MM.1S (cell line): ENCODE measurements at regions not wholly inside any gene's neighbourhood (a gene's known extent, or its start where the extent isn't known, plus 50 kb on each side); places are given as distances from the start of the nearest gene placed in this dataset.

Experiments used
- DNase-seq: peaks from one replicate; pipeline ENCODE4 v3.0.0-alpha.2; 2015
- H2AFZ ChIP-seq: fragments of 300-600 bp; sonication (generic); 2 replicates; pipeline ENCODE4 v1.6.0; 2016; ENCODE audit warnings: antibody characterized with exemption, low read length
- H3F3A ChIP-seq: fragments of 300-600 bp; sonication (generic); 2 replicates; pipeline ENCODE4 v1.6.1; 2016; ENCODE audit warnings: mild to moderate bottlenecking, antibody characterized with exemption, low read length, moderate library complexity, mixed read lengths; ENCODE audit not compliant: insufficient read depth
- H3K27ac ChIP-seq: fragments of 300-600 bp; sonication (generic); 2 replicates; pipeline ENCODE4 v1.5.1; 2016; ENCODE audit warnings: mild to moderate bottlenecking, low read length
- H3K27me3 ChIP-seq: fragments of 300-600 bp; sonication (generic); replicated peaks from 2 replicates; pipeline ENCODE4 v1.6.0; 2016; ENCODE audit warnings: low read length; ENCODE audit not compliant: insufficient read depth
- H3K36me3 ChIP-seq: fragments of 300-600 bp; sonication (generic); replicated peaks from 2 replicates; pipeline ENCODE4 v1.6.1; 2016; ENCODE audit warnings: mild to moderate bottlenecking, low read length, mixed read lengths; ENCODE audit not compliant: insufficient read depth
- H3K4me1 ChIP-seq: fragments of 300-600 bp; sonication (generic); 2 replicates; pipeline ENCODE4 v1.6.1; 2016; ENCODE audit warnings: low read length, mixed read lengths
- H3K4me2 ChIP-seq: fragments of 300-600 bp; sonication (generic); 2 replicates; pipeline ENCODE4 v1.6.0; 2016; ENCODE audit warnings: low read depth, low read length
- H3K4me3 ChIP-seq: fragments of 300-600 bp; sonication (generic); 2 replicates; pipeline ENCODE4 v1.5.1; 2016; ENCODE audit warnings: low read length, mixed read lengths
- H3K79me2 ChIP-seq: fragments of 300-600 bp; sonication (generic); 2 replicates; pipeline ENCODE4 v1.6.1; 2016; ENCODE audit warnings: mixed run types, low read length, mixed read lengths
- H3K9ac ChIP-seq: fragments of 300-600 bp; sonication (generic); 2 replicates; pipeline ENCODE4 v1.6.1; 2016; ENCODE audit warnings: low read length, mixed read lengths
- H3K9me2 ChIP-seq: fragments of 300-600 bp; sonication (generic); replicated peaks from 2 replicates; pipeline ENCODE4 v1.6.1; 2016; ENCODE audit warnings: mild to moderate bottlenecking, low read length, mixed read lengths; ENCODE audit not compliant: insufficient read depth
- H3K9me3 ChIP-seq: fragments of 300-600 bp; sonication (generic); replicated peaks from 2 replicates; pipeline ENCODE4 v1.6.1; 2016; ENCODE audit warnings: mild to moderate bottlenecking, low read length, mixed read lengths; ENCODE audit not compliant: insufficient read depth
- H4K20me1 ChIP-seq: fragments of 300-600 bp; sonication (generic); 2 replicates; pipeline ENCODE4 v1.6.1; 2016; ENCODE audit warnings: mild to moderate bottlenecking, low read length, moderate library complexity, mixed read lengths; ENCODE audit not compliant: insufficient read depth
- EZH2 ChIP-seq: fragments of 300-600 bp; sonication (generic); optimal IDR thresholded peaks from 2 replicates; pipeline ENCODE3; 2017; ENCODE audit warnings: low read depth, mild to moderate bottlenecking, antibody characterized with exemption, low read length, mixed read lengths
- EZH2phosphoT487 ChIP-seq: fragments of 300-600 bp; sonication (generic); IDR thresholded peaks from 2 replicates; pipeline ENCODE4 v1.6.1; 2018; ENCODE audit warnings: antibody characterized with exemption, low read length
- TF ChIP-seq, protein P1 (sequence below): fragments of 300-600 bp; sonication (generic); IDR thresholded peaks from 2 replicates; pipeline ENCODE4 v1.5.1; 2016; ENCODE audit warnings: antibody characterized with exemption, low read length, mixed read lengths

DNA sequence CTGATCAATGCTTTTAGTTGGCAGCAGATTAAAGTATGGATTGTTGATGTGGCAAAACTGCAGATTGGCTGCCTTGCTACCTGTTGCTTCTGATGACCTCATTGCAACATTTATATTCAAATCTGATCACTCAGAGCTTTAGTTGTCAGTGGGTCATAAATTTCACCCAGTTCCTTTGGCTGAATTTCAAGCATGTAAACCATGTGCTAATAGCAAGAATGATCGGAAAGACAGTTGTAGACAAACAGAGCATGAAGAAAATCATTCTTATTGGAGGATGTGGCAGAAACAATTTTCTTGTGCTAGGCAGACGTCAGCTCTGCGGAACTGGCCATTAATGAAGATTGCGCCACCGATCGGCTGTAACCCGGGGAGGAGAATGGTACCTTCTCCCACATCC, 346.6 kb upstream of the EEF2KMT start:
- no peak for DNase-seq
- H3K79me2 ChIP-seq: no peaks in the 10 kb centered on the region
- H3K4me2 ChIP-seq: no peak overlapping the region
- H3K27me3 ChIP-seq: no peaks in the 10 kb centered on the region
- no peak for TF ChIP-seq EZH2
- TF ChIP-seq, protein P1, sequence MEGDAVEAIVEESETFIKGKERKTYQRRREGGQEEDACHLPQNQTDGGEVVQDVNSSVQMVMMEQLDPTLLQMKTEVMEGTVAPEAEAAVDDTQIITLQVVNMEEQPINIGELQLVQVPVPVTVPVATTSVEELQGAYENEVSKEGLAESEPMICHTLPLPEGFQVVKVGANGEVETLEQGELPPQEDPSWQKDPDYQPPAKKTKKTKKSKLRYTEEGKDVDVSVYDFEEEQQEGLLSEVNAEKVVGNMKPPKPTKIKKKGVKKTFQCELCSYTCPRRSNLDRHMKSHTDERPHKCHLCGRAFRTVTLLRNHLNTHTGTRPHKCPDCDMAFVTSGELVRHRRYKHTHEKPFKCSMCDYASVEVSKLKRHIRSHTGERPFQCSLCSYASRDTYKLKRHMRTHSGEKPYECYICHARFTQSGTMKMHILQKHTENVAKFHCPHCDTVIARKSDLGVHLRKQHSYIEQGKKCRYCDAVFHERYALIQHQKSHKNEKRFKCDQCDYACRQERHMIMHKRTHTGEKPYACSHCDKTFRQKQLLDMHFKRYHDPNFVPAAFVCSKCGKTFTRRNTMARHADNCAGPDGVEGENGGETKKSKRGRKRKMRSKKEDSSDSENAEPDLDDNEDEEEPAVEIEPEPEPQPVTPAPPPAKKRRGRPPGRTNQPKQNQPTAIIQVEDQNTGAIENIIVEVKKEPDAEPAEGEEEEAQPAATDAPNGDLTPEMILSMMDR: no peak
- no peak for TF ChIP-seq EZH2phosphoT487
- H3K4me1 ChIP-seq: no peaks in the 10 kb centered on the region
- no peak overlapping the region for H3K9ac ChIP-seq
- no peaks in the 10 kb centered on the region for H3K9me2 ChIP-seq
- H3F3A ChIP-seq: no peaks in the 10 kb centered on the region
- no peaks in the 10 kb centered on the region for H4K20me1 ChIP-seq
- H2AFZ ChIP-seq: no peak overlapping the region
- H3K9me3 ChIP-seq: no peaks in the 10 kb centered on the region
- H3K4me3 ChIP-seq: no peak overlapping the region
- H3K36me3 ChIP-seq: no peaks in the 10 kb centered on the region
- no peak overlapping the region for H3K27ac ChIP-seq

DNA sequence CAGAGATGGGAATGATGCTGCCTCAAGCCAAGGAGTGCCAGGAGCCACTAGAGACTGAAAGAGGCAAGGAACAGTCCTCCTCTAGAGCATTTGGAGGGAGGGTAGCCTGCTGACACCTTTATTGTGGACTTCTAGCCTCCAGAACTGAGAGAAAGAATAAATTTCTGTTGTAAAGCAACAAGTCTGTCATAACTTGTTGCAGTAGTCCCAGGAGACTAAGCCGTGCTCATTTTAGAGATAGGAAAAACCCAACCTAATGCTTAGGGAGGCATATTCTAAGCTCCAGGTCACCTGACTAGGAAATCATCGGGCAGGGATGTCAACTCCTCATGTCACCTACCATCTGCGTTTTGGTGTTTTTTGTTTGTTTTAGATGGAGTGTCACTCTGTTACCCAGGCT, 345.4 kb upstream of the EEF2KMT start:
- no peaks in the 10 kb centered on the region for H3K9me2 ChIP-seq
- no peak overlapping the region for H2AFZ ChIP-seq
- no peak for TF ChIP-seq EZH2phosphoT487
- TF ChIP-seq, protein P1: no peak
- TF ChIP-seq EZH2: no peak

DNA sequence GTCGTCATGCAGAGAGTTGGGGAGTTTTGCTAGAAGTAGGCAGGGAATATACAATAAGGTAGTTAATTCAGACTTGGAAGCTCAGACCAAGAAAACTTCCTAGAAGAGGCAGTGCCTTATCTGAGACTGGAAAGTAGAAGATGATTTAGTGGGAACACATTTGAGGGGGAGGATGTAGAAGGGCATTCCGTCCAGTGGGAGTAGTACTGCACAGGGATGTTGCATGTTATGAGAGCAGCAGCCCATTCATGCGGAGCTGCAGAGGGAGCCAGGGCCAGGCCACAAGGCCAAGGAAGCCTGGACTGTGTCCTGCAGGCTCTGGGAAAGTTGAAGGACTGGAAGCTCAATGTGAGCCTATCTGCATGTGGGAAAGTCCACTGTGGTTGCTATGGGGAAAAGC, 344.5 kb upstream of the EEF2KMT start:
- Histone ChIP-seq H3K9me3 (no peaks in the 10 kb centered on the region), H3F3A (no peaks in the 10 kb centered on the region), H3K9me2 (no peaks in the 10 kb centered on the region), H4K20me1 (no peaks in the 10 kb centered on the region), H3K36me3 (no peaks in the 10 kb centered on the region), H3K9ac (no peak overlapping the region), H3K27me3 (no peaks in the 10 kb centered on the region), H3K4me2 (no peak overlapping the region), H3K4me1 (no peaks in the 10 kb centered on the region), H3K79me2 (no peaks in the 10 kb centered on the region), H3K4me3 (no peak overlapping the region), H3K27ac (no peak overlapping the region), H2AFZ (no peak overlapping the region)
- TF ChIP-seq, protein P1: no peak
- no peak for TF ChIP-seq EZH2
- TF ChIP-seq EZH2phosphoT487: no peak
- no peak for DNase-seq

More for the DNA sequence above, 345.4 kb upstream of the EEF2KMT start:
- no peak overlapping the region for H3K27ac ChIP-seq
- H3K27me3 ChIP-seq: no peaks in the 10 kb centered on the region
- H4K20me1 ChIP-seq: no peaks in the 10 kb centered on the region
- DNase-seq: no peak
- no peaks in the 10 kb centered on the region for H3K9me3 ChIP-seq
- H3K4me3 ChIP-seq: no peak overlapping the region
- H3K4me2 ChIP-seq: no peak overlapping the region
- no peaks in the 10 kb centered on the region for H3K4me1 ChIP-seq
- H3K79me2 ChIP-seq: no peaks in the 10 kb centered on the region
- H3F3A ChIP-seq: no peaks in the 10 kb centered on the region
- H3K9ac ChIP-seq: no peak overlapping the region
- no peaks in the 10 kb centered on the region for H3K36me3 ChIP-seq

DNA sequence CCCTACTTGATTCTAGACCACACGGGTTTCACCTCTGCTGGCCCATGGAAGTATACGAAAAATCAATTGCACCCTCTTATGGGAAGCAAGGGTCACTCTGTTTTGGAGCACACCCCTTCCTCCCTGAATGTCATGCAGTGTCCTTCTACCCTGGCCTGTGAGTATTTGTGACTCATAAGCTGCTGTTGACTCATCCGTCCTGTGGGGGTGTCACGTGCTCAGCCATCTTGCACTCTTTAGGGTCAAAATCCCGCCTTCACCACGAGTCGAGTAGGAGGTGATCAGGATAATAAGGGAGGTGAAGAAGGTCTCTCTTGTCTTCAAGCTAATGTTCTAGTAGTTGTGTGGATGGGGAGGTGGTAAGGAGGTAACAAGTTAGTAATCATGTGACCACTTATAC, 341.0 kb upstream of the EEF2KMT start:
- H3K9ac ChIP-seq: no peak overlapping the region
- no peaks in the 10 kb centered on the region for H3K9me2 ChIP-seq
- no peaks in the 10 kb centered on the region for H3K36me3 ChIP-seq
- H3F3A ChIP-seq: no peaks in the 10 kb centered on the region
- TF ChIP-seq EZH2phosphoT487: no peak
- TF ChIP-seq, protein P1: no peak
- no peak for TF ChIP-seq EZH2
- no peaks in the 10 kb centered on the region for H4K20me1 ChIP-seq
- no peak overlapping the region for H3K4me3 ChIP-seq
- H3K79me2 ChIP-seq: no peaks in the 10 kb centered on the region
- DNase-seq: no peak
- H3K27me3 ChIP-seq: no peaks in the 10 kb centered on the region
- H3K9me3 ChIP-seq: no peaks in the 10 kb centered on the region
- no peaks in the 10 kb centered on the region for H3K4me1 ChIP-seq
- H2AFZ ChIP-seq: no peak overlapping the region
- H3K4me2 ChIP-seq: no peak overlapping the region
- no peak overlapping the region for H3K27ac ChIP-seq
